Kidney epithelial cell (primary cell): ENCODE measurements at regions not wholly inside any gene's neighbourhood (a gene's known extent, or its start where the extent isn't known, plus 50 kb on each side); places are given as distances from the start of the nearest gene placed in this dataset.

Experiments
- DNase-seq: peaks from one replicate; pipeline ENCODE4 v3.0.0-alpha.2; 2010; ENCODE audit warnings: low read depth
- H3K27me3 ChIP-seq: 2 replicates; pipeline ENCODE4 v1.6.0; 2011; ENCODE audit warnings: low read length; ENCODE audit not compliant: control insufficient read depth, insufficient read depth
- H3K36me3 ChIP-seq: 2 replicates; pipeline ENCODE4 v1.5.1; 2011; ENCODE audit warnings: low read length; ENCODE audit not compliant: control insufficient read depth, insufficient read depth
- H3K4me3 ChIP-seq: 2 replicates; pipeline ENCODE4 v1.5.1; 2011; ENCODE audit warnings: low read depth, mild to moderate bottlenecking, control low read depth, low read length
- CTCF ChIP-seq: IDR thresholded peaks from 2 replicates; pipeline ENCODE4 v1.5.1; 2011; ENCODE audit warnings: mild to moderate bottlenecking, moderate library complexity, low read length, control low read depth, inconsistent platforms; ENCODE audit not compliant: insufficient read depth, poor library complexity, severe bottlenecking

GRCh38 chr3:144314946-144315345, 343.3 kb downstream of the DIPK2A start:
- Histone ChIP-seq H3K27me3 (no peaks in the 10 kb centered on the region), H3K4me3 (no peak overlapping the region), H3K36me3 (no peaks in the 10 kb centered on the region)
- TF ChIP-seq CTCF: no peak
- DNase-seq: no peak

GRCh38 chr3:144317961-144318360, 346.3 kb downstream of the DIPK2A start:
- H3K4me3 ChIP-seq: no peak overlapping the region

DNA sequence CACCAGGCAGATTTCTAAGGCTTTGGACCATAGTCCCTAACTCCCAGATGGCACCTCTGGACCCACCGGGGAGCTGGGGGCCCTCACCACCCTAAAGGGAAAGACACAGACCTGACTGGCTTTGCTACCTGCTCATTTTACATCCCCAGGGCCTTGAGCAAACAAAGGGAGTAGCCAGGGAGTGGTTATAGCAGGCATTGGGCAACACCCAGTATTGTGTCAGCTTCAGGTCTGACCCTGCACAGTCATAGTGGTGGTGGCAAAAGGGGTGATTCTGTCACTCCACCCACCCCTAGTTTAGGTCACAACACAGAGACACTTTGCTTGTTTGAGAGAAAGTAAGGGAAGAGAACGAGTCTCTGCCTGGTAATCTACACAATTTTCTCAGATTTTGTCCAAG, 352.5 kb downstream of the DIPK2A start:
- DNase-seq: no peak
- no peak for TF ChIP-seq CTCF
- Histone ChIP-seq H3K27me3 (no peaks in the 10 kb centered on the region), H3K36me3 (no peaks in the 10 kb centered on the region), H3K4me3 (no peak overlapping the region)

More at GRCh38 chr3:144317961-144318360, 346.3 kb downstream of the DIPK2A start:
- no peak for TF ChIP-seq CTCF
- DNase-seq: no peak
- no peaks in the 10 kb centered on the region for H3K36me3 ChIP-seq
- no peaks in the 10 kb centered on the region for H3K27me3 ChIP-seq

DNA sequence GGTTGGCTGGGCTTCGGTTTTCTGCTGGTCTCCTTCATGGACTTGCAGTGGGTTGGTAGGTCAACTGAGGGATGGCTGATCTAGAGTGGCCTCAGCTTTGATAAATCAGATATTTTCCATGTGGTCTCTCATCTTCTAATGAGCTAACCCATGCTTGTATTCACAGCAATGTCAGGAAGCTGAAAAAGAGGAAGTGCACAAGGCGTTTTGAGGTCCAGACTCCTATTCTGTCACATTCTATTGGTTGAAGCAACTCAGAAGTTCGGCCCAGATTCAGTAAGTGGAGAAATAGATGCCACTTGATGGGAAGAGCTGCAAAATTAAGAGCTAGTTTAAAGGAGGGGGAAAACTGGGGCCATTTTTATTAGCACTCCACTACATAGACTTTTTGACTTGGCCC, 361.2 kb downstream of the DIPK2A start:
- H3K36me3 ChIP-seq: no peaks in the 10 kb centered on the region
- H3K4me3 ChIP-seq: no peak overlapping the region
- H3K27me3 ChIP-seq: no peaks in the 10 kb centered on the region
- DNase-seq: no peak
- TF ChIP-seq CTCF: no peak

DNA sequence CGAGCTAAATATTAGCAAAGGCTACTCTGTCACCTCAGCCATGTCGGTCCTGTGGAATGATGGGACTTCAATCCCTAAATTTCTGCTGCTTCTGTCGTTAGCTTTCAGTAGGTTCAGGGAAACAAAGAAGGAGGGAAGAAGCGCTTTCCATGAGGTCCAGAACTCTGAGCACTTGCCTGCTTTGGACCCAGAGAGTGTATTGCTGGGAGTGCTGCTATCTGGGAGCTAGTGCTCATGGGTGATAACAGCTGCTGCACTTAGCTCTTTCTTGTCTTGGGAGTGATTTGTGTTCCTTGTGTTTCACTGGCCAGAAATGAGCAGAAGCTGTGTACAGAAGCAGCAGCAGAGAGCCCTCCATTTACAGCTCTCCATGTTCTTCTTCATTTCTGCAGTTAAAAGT, 369.8 kb downstream of the DIPK2A start:
- Histone ChIP-seq H3K36me3 (no peaks in the 10 kb centered on the region), H3K27me3 (peaks cover 2% of the 10 kb centered on the region), H3K4me3 (no peak overlapping the region)
- TF ChIP-seq CTCF: no peak
- no peak for DNase-seq

DNA sequence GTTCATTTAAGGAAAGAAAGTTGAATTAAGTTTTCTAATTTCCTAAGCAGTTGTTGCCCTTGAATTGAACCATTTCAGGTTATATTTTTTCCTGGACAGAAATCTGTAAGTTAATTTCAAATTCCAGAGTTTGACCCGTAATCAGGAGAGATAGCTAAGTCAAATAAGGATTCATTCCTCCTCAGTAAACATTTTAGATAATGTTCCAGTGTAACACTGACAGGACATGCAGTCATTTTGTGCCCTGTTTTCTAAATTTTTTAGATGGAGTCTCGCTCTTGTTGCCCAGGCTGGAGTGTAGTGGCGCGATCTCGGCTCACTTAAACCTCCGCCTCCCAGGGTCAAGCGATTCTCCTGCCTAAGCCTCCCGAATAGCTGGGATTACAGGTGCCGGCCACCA, 371.7 kb downstream of the DIPK2A start:
- H3K4me3 ChIP-seq: no peak overlapping the region
- DNase-seq: no peak
- no peaks in the 10 kb centered on the region for H3K36me3 ChIP-seq
- H3K27me3 ChIP-seq: peaks cover 2% of the 10 kb centered on the region
- no peak for TF ChIP-seq CTCF
